A549 (cell line): ENCODE measurements at regions not wholly inside any gene's neighbourhood (a gene's known extent, or its start where the extent isn't known, plus 50 kb on each side); places are given as distances from the start of the nearest gene placed in this dataset.

Experiments
- CBX2 ChIP-seq: fragments of 200-600 bp; sonication (generic); IDR thresholded peaks from 2 replicates; pipeline ENCODE4 v1.6.1; 2016; ENCODE audit warnings: low read depth, mild to moderate bottlenecking, borderline replicate concordance
- CHD4 ChIP-seq: fragments of 200-600 bp; sonication (generic); IDR thresholded peaks from 2 replicates; pipeline ENCODE4 v1.6.1; 2016; ENCODE audit warnings: antibody characterized with exemption, mild to moderate bottlenecking, borderline replicate concordance
- CTCF ChIP-seq: fragments of >200 bp; sonication (Bioruptor Twin); formaldehyde crosslinking; IDR thresholded peaks from 3 replicates; pipeline ENCODE4 v1.5.1; 2016
- EP300 ChIP-seq, 2 experiments: fragments of >200 bp; sonication (Bioruptor Twin); formaldehyde crosslinking; IDR thresholded peaks; 2 replicates in 1 of 2; 3 replicates in 1 of 2; pipeline ENCODE4 v1.6.1; 2016 to 2017
- JUNB ChIP-seq: fragments of >200 bp; sonication (Bioruptor Twin); formaldehyde crosslinking; IDR thresholded peaks from 2 replicates; pipeline ENCODE4 v1.6.1; 2016
- MAX ChIP-seq: IDR thresholded peaks from 2 replicates; pipeline ENCODE4 v1.6.1; 2012
- MAZ ChIP-seq: fragments of 150-350 bp; IDR thresholded peaks from 2 replicates; pipeline ENCODE4 v1.6.1; 2014; ENCODE audit warnings: antibody characterized with exemption, low read depth, low read length, borderline replicate concordance
- MYC ChIP-seq: IDR thresholded peaks from 2 replicates; pipeline ENCODE4 v1.6.1; 2012; ENCODE audit warnings: mild to moderate bottlenecking, inconsistent platforms, low read length, improper control_type of control experiment, borderline replicate concordance
- PBX3 ChIP-seq: IDR thresholded peaks from 2 replicates; pipeline ENCODE4 v1.6.1; 2012
- POLR2A ChIP-seq: IDR thresholded peaks from 2 replicates; pipeline ENCODE4 v1.6.1; 2012; ENCODE audit warnings: mild to moderate bottlenecking, low read length
- RAD21 ChIP-seq, 2 experiments: fragments of >200 bp in 1 of 2; sonication (Bioruptor Twin) in 1 of 2; formaldehyde crosslinking in 1 of 2; IDR thresholded peaks in 1 of 2; conservative IDR thresholded peaks in 1 of 2; 2 replicates in 1 of 2; 3 replicates in 1 of 2; pipeline ENCODE4 v1.6.1; 2012 to 2018; ENCODE audit warnings: inconsistent platforms in 1 of 2
- RCOR1 ChIP-seq: fragments of 150-350 bp; IDR thresholded peaks from 2 replicates; pipeline ENCODE4 v1.6.1; 2014; ENCODE audit warnings: antibody characterized with exemption, low read length, low read depth

GRCh38 chr10:27399871-27400270, 104.2 kb upstream of the RAB18 start:
- TF ChIP-seq CTCF = no peak
- TF ChIP-seq POLR2A = no peak
- TF ChIP-seq MAZ = no peak
- no peak for TF ChIP-seq MYC
- TF ChIP-seq MAX = no peak
- no peak for TF ChIP-seq JUNB
- no peak for TF ChIP-seq CHD4
- no peak for TF ChIP-seq EP300 (IDR thresholded peaks at IDR 0.05)
- TF ChIP-seq PBX3 = no peak
- no peak for TF ChIP-seq RAD21 (conservative IDR thresholded peaks at IDR 0.05 in 1 of 2, IDR thresholded peaks at IDR 0.05 in 1 of 2)
- no peak for TF ChIP-seq CBX2
- TF ChIP-seq RCOR1 = no peak
